ENCODE measurements at regions not wholly inside any gene's neighbourhood (a gene's known extent, or its start where the extent isn't known, plus 50 kb on each side); places are given as distances from the start of the nearest gene placed in this dataset.

DNA sequence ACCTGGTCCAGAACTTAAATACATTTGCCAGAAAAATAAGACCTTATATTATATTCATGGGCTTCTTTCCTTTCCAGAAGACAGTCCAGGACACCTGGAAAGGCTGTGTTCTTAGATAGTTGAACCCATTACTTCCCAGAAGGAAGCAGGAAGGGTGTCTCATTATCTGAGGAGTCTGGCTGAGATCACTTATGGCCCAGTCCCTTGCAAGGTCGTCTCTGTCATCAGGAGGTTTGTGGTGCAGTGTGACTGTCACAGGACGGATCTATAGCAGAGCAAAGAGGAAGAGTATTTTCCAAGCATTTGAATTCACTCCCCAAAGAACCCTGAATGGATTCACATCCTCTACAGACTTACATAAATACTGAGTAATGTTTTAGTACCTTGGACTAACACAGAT lies 270.7 kb upstream of the MTNR1B start:
- TF ChIP-seq CTCF (IDR thresholded peaks at IDR 0.05) (no peak), ZFX (IDR thresholded peaks at IDR 0.05; ENCODE audit: borderline replicate concordance) (no peak)
